ENCODE measurements at regions not wholly inside any gene's neighbourhood (a gene's known extent, or its start where the extent isn't known, plus 50 kb on each side); places are given as distances from the start of the nearest gene placed in this dataset.

- Mint-ChIP-seq H3K4me3 (no peak overlapping the region), H3K36me3 (no peaks in the 10 kb centered on the region), H3K4me1 (no peaks in the 10 kb centered on the region), H3K27me3 (no peaks in the 10 kb centered on the region), H3K9me3 (peaks cover 25% of the 10 kb centered on the region), H3K27ac (no peak overlapping the region)
- no peak for DNase-seq
Measured at GRCh38 chr2:199160081-199160480, 297.7 kb downstream of the SATB2 start.

- Mint-ChIP-seq H3K36me3 (no peaks in the 10 kb centered on the region), H3K4me1 (no peaks in the 10 kb centered on the region), H3K9me3 (no peaks in the 10 kb centered on the region), H3K27me3 (no peaks in the 10 kb centered on the region), H3K27ac (no peak overlapping the region), H3K4me3 (no peak overlapping the region)
- DNase-seq, result no peak
Measured at GRCh38 chr2:199148076-199148845, 309.5 kb downstream of the SATB2 start.

- no peak overlapping the region for H3K4me3 Mint-ChIP-seq
- H3K36me3 Mint-ChIP-seq, result no peaks in the 10 kb centered on the region
- no peak for DNase-seq
- H3K27ac Mint-ChIP-seq, result no peak overlapping the region
- H3K4me1 Mint-ChIP-seq, result no peaks in the 10 kb centered on the region
- no peaks in the 10 kb centered on the region for H3K27me3 Mint-ChIP-seq
- no peaks in the 10 kb centered on the region for H3K9me3 Mint-ChIP-seq
Measured at GRCh38 chr2:199147216-199147615, 310.5 kb downstream of the SATB2 start.

- no peak for DNase-seq
- H3K4me1 Mint-ChIP-seq, result no peaks in the 10 kb centered on the region
- no peaks in the 10 kb centered on the region for H3K36me3 Mint-ChIP-seq
- H3K4me3 Mint-ChIP-seq, result no peak overlapping the region
- peaks cover 2% of the 10 kb centered on the region for H3K9me3 Mint-ChIP-seq
- H3K27ac Mint-ChIP-seq, result no peak overlapping the region
- no peaks in the 10 kb centered on the region for H3K27me3 Mint-ChIP-seq
Measured at GRCh38 chr2:199144546-199144945, 313.2 kb downstream of the SATB2 start.

GRCh38 chr2:199144036-199144435 lies 313.7 kb downstream of the SATB2 start:
- no peak overlapping the region for H3K27ac Mint-ChIP-seq
- H3K36me3 Mint-ChIP-seq, result no peaks in the 10 kb centered on the region
- H3K9me3 Mint-ChIP-seq, result peaks cover 2% of the 10 kb centered on the region
- no peaks in the 10 kb centered on the region for H3K4me1 Mint-ChIP-seq
- DNase-seq, result no peak
- no peak overlapping the region for H3K4me3 Mint-ChIP-seq
- no peaks in the 10 kb centered on the region for H3K27me3 Mint-ChIP-seq

- no peaks in the 10 kb centered on the region for H3K36me3 Mint-ChIP-seq
- H3K27me3 Mint-ChIP-seq, result no peaks in the 10 kb centered on the region
- peaks cover 3% of the 10 kb centered on the region for H3K9me3 Mint-ChIP-seq
- no peaks in the 10 kb centered on the region for H3K4me1 Mint-ChIP-seq
- H3K27ac Mint-ChIP-seq, result no peak overlapping the region
- H3K4me3 Mint-ChIP-seq, result no peak overlapping the region
- DNase-seq, result no peak
Measured at GRCh38 chr2:199136681-199137080, 321.1 kb downstream of the SATB2 start.

- Mint-ChIP-seq H3K27ac (no peak overlapping the region), H3K4me1 (no peaks in the 10 kb centered on the region), H3K4me3 (no peak overlapping the region), H3K27me3 (no peaks in the 10 kb centered on the region), H3K36me3 (no peaks in the 10 kb centered on the region), H3K9me3 (peaks cover 3% of the 10 kb centered on the region)
- no peak for DNase-seq
Measured at GRCh38 chr2:199136242-199136641, 321.5 kb downstream of the SATB2 start.

GRCh38 chr2:199131876-199132275 lies 325.9 kb downstream of the SATB2 start:
- Mint-ChIP-seq H3K4me3 (no peak overlapping the region), H3K4me1 (no peaks in the 10 kb centered on the region), H3K9me3 (no peaks in the 10 kb centered on the region), H3K27me3 (no peaks in the 10 kb centered on the region), H3K27ac (no peak overlapping the region), H3K36me3 (no peaks in the 10 kb centered on the region)
- no peak for DNase-seq

- H3K27ac Mint-ChIP-seq, result no peak overlapping the region
- H3K27me3 Mint-ChIP-seq, result no peaks in the 10 kb centered on the region
- H3K4me1 Mint-ChIP-seq, result no peaks in the 10 kb centered on the region
- no peak overlapping the region for H3K4me3 Mint-ChIP-seq
- H3K36me3 Mint-ChIP-seq, result no peaks in the 10 kb centered on the region
- H3K9me3 Mint-ChIP-seq, result no peaks in the 10 kb centered on the region
- DNase-seq, result no peak
Measured at GRCh38 chr2:199131136-199131655, 326.5 kb downstream of the SATB2 start.

- DNase-seq, result no peak
- H3K4me1 Mint-ChIP-seq, result no peaks in the 10 kb centered on the region
- H3K27ac Mint-ChIP-seq, result no peak overlapping the region
- H3K4me3 Mint-ChIP-seq, result no peak overlapping the region
- no peaks in the 10 kb centered on the region for H3K36me3 Mint-ChIP-seq
- H3K9me3 Mint-ChIP-seq, result no peaks in the 10 kb centered on the region
- H3K27me3 Mint-ChIP-seq, result no peaks in the 10 kb centered on the region
Measured at GRCh38 chr2:199130501-199130900, 327.2 kb downstream of the SATB2 start.

- Mint-ChIP-seq H3K4me1 (no peaks in the 10 kb centered on the region), H3K9me3 (no peaks in the 10 kb centered on the region), H3K4me3 (no peak overlapping the region), H3K27ac (no peak overlapping the region), H3K27me3 (no peaks in the 10 kb centered on the region), H3K36me3 (no peaks in the 10 kb centered on the region)
- DNase-seq, result no peak
Measured at GRCh38 chr2:199128476-199129229, 329.1 kb downstream of the SATB2 start.

GRCh38 chr2:199119796-199120195 lies 337.9 kb downstream of the SATB2 start:
- Mint-ChIP-seq H3K4me3 (no peak overlapping the region), H3K9me3 (no peaks in the 10 kb centered on the region), H3K4me1 (no peaks in the 10 kb centered on the region), H3K36me3 (no peaks in the 10 kb centered on the region), H3K27me3 (no peaks in the 10 kb centered on the region), H3K27ac (no peak overlapping the region)
- no peak for DNase-seq

GRCh38 chr2:199118673-199119112 lies 339.0 kb downstream of the SATB2 start:
- Mint-ChIP-seq H3K36me3 (no peaks in the 10 kb centered on the region), H3K9me3 (no peaks in the 10 kb centered on the region), H3K4me3 (no peak overlapping the region), H3K27me3 (no peaks in the 10 kb centered on the region), H3K4me1 (no peaks in the 10 kb centered on the region), H3K27ac (no peak overlapping the region)
- no peak for DNase-seq

- no peak overlapping the region for H3K27ac Mint-ChIP-seq
- DNase-seq, result no peak
- H3K4me3 Mint-ChIP-seq, result no peak overlapping the region
- no peaks in the 10 kb centered on the region for H3K4me1 Mint-ChIP-seq
- no peaks in the 10 kb centered on the region for H3K9me3 Mint-ChIP-seq
- no peaks in the 10 kb centered on the region for H3K27me3 Mint-ChIP-seq
- H3K36me3 Mint-ChIP-seq, result no peaks in the 10 kb centered on the region
Measured at GRCh38 chr2:199115169-199115568, 342.6 kb downstream of the SATB2 start.

- Mint-ChIP-seq H3K4me1 (no peaks in the 10 kb centered on the region), H3K4me3 (no peak overlapping the region), H3K27ac (no peak overlapping the region), H3K27me3 (no peaks in the 10 kb centered on the region), H3K9me3 (no peaks in the 10 kb centered on the region), H3K36me3 (no peaks in the 10 kb centered on the region)
- no peak for DNase-seq
Measured at GRCh38 chr2:199113111-199113510, 344.6 kb downstream of the SATB2 start.

- DNase-seq, result no peak
- H3K9me3 Mint-ChIP-seq, result no peaks in the 10 kb centered on the region
- no peaks in the 10 kb centered on the region for H3K36me3 Mint-ChIP-seq
- H3K27me3 Mint-ChIP-seq, result no peaks in the 10 kb centered on the region
- H3K27ac Mint-ChIP-seq, result no peak overlapping the region
- H3K4me1 Mint-ChIP-seq, result no peaks in the 10 kb centered on the region
- H3K4me3 Mint-ChIP-seq, result no peak overlapping the region
Measured at GRCh38 chr2:199111458-199111857, 346.3 kb downstream of the SATB2 start.
